ENCODE measurements at regions not wholly inside any gene's neighbourhood (a gene's known extent, or its start where the extent isn't known, plus 50 kb on each side); places are given as distances from the start of the nearest gene placed in this dataset.

- TF ChIP-seq PAX5 (IDR thresholded peaks at IDR 0.05; ENCODE audit: insufficient read depth, low read length, severe bottlenecking) (no peak), POLR2A (IDR thresholded peaks at IDR 0.05; ENCODE audit: low read depth, low read length) (no peak), POU2F2 (IDR thresholded peaks at IDR 0.05; ENCODE audit: low read depth, low read length) (no peak), TAF1 (IDR thresholded peaks at IDR 0.05; ENCODE audit: low read depth, low read length) (no peak), POLR2AphosphoS5 (IDR thresholded peaks at IDR 0.05; ENCODE audit: low read depth, low read length) (no peak)
These were observed 167.1 kb downstream of the LYPLAL1 start for GRCh38 chr1:219340796-219341195.
